ENCODE measurements at regions not wholly inside any gene's neighbourhood (a gene's known extent, or its start where the extent isn't known, plus 50 kb on each side); places are given as distances from the start of the nearest gene placed in this dataset.

DNA sequence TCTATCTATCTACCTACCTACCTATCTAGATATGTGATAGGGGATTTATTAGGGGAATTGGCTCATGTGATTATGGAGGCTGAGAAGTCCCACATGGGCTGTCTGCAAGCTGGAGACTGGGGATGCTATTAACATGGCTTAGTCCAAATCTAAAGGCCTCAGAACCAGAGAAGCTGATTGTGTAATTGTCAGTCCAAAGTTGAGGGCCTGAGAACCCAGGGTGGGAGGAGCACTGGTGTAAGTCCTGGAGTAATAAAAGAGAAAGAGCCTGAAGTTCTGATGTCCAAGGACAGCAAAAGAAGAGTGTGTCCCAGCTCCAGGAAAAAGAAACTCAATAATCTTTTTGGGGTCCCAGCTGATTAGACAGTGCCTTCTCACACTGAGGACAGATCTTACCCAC lies 98.5 kb upstream of the SEL1L start:
- intact Hi-C loops (cut with DNase I) = no loop called here
- H3K9me3 ChIP-seq = no peaks in the 10 kb centered on the region
- H3K27ac ChIP-seq = no peak overlapping the region
- no peak overlapping the region for H3K4me3 ChIP-seq
- H3K27me3 ChIP-seq = no peaks in the 10 kb centered on the region
- TF ChIP-seq EP300 (IDR thresholded peaks at IDR 0.05) = no peak
- TF ChIP-seq POLR2A (IDR thresholded peaks at IDR 0.05) = no peak
- TF ChIP-seq, protein P1, sequence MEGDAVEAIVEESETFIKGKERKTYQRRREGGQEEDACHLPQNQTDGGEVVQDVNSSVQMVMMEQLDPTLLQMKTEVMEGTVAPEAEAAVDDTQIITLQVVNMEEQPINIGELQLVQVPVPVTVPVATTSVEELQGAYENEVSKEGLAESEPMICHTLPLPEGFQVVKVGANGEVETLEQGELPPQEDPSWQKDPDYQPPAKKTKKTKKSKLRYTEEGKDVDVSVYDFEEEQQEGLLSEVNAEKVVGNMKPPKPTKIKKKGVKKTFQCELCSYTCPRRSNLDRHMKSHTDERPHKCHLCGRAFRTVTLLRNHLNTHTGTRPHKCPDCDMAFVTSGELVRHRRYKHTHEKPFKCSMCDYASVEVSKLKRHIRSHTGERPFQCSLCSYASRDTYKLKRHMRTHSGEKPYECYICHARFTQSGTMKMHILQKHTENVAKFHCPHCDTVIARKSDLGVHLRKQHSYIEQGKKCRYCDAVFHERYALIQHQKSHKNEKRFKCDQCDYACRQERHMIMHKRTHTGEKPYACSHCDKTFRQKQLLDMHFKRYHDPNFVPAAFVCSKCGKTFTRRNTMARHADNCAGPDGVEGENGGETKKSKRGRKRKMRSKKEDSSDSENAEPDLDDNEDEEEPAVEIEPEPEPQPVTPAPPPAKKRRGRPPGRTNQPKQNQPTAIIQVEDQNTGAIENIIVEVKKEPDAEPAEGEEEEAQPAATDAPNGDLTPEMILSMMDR (IDR thresholded peaks at IDR 0.05) = no peak
- no peak for TF ChIP-seq POLR2AphosphoS5 (IDR thresholded peaks at IDR 0.05)
- H3K4me1 ChIP-seq = no peaks in the 10 kb centered on the region
- DNase-seq = no peak
- no peaks in the 10 kb centered on the region for H3K36me3 ChIP-seq

DNA sequence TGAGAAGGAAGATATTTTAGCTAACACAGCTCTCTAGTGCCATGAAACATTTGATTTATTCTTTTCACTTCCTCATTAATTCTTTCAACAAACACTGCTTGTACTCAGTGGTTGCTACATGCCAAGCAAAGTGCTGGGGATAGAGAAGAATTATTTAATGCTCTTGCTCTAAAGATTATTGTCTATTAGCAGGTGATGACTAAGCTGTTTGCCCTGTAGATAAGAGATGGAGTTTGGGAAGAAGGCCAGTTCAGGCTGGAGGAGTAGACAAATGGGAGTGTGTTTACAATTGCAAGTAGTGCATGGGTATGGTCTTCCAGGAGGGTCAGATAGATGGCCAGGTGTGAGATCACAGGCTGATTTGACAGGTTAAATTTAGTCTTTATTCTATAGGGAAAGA lies 99.8 kb upstream of the SEL1L start:
- H3K9me3 ChIP-seq = no peaks in the 10 kb centered on the region
- H3K36me3 ChIP-seq = no peaks in the 10 kb centered on the region
- H3K27me3 ChIP-seq = no peaks in the 10 kb centered on the region
- no peak overlapping the region for H3K27ac ChIP-seq
- TF ChIP-seq, protein P1 (IDR thresholded peaks at IDR 0.05) = no peak
- no peak for TF ChIP-seq POLR2A (IDR thresholded peaks at IDR 0.05)
- no peak overlapping the region for H3K4me3 ChIP-seq
- DNase-seq = no peak
- intact Hi-C loops (cut with DNase I) = no loop called here
- no peaks in the 10 kb centered on the region for H3K4me1 ChIP-seq

DNA sequence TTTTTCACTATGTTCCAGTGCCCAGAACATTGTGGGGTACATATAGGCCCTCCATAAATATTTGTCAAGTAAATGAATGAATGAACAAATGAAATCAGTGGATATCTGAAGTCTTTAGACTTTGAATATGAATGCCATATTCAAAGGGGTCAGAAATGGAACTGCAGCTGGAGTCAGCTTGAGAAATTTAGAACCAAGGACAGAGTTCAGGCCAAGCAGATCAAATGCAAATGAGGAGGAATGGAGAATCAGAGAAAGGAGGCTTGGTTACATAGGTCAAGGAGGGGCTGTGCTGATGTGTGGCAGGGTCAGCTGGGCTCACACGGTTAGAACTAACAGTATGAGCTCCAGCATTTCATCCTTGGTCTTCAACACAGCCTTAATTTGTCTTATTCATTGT lies 104.0 kb upstream of the SEL1L start:
- Histone ChIP-seq H3K36me3 (no peaks in the 10 kb centered on the region), H3K27ac (no peak overlapping the region), H3K4me3 (no peak overlapping the region), H3K4me1 (no peaks in the 10 kb centered on the region), H3K9me3 (no peaks in the 10 kb centered on the region), H3K27me3 (no peaks in the 10 kb centered on the region)
- intact Hi-C loops (cut with DNase I) = no loop called here
- 23 to 71% methylated on average over 1 of the region's 1 CpG for WGBS, 2 donors
- no peak for DNase-seq
- TF ChIP-seq POLR2A (IDR thresholded peaks at IDR 0.05) (no peak), POLR2AphosphoS5 (IDR thresholded peaks at IDR 0.05) (no peak), EP300 (IDR thresholded peaks at IDR 0.05) (no peak)
- TF ChIP-seq, protein P1 (IDR thresholded peaks at IDR 0.05) = no peak

DNA sequence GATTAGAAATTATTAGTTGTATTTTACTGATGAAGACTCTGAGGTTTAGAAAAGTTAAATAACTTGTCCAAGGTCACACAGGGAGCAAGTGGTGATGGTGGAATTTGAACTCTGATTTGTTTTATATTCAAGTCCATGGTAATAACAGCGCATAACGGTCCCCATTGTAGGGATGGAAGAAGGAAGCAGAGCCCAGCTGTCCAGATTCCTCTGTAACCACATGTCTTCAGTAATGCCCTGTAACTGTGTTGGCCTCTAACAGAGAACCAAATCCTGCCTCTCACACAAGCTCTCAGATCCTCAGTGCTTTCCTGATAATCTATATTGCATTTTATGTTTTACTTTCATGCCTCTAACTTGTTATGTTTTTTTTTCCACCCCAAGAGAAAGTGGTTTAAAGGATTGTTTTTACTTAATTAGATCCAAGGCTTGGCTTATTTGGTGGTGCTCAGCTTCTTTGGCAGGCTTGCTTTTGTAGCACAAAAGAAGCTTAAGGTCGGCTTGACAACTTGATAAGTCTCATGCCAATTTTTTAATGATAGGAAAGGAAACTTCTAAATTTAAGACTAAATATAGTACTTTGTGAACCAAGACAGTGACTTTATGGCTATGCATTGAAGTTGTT lies 105.1 kb upstream of the SEL1L start:
- no peaks in the 10 kb centered on the region for H3K4me1 ChIP-seq
- DNase-seq = no peak
- no peaks in the 10 kb centered on the region for H3K27me3 ChIP-seq
- no peak overlapping the region for H3K4me3 ChIP-seq
- H3K27ac ChIP-seq = no peak overlapping the region
- 70 to 71% methylated on average over 3 of the region's 3 CpGs for WGBS, 2 donors
- intact Hi-C loops (cut with DNase I) = no loop called here
- TF ChIP-seq EP300 (IDR thresholded peaks at IDR 0.05) (no peak), POLR2AphosphoS5 (IDR thresholded peaks at IDR 0.05) (no peak), POLR2A (IDR thresholded peaks at IDR 0.05) (no peak)
- TF ChIP-seq, protein P1 (IDR thresholded peaks at IDR 0.05) = no peak
- H3K9me3 ChIP-seq = no peaks in the 10 kb centered on the region
- H3K36me3 ChIP-seq = no peaks in the 10 kb centered on the region

DNA sequence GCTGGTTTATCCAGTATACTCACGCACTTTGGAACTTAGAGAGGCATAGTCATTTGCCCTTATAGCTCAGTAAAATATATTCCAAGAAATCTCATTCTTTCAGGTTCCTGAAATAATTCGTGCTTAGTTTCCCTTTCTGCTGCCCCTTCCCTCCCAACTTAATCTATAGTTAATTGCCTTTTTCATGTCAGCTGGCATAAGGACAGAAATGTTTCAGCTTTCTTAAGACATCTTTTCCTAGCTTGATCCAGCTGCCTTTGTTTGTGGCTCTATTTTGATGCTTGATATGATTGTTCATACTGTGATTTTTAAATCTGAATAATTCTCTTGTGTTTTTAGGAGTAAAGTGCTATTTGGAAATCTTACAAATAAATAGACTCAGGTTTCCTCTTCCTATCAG lies 120.0 kb upstream of the SEL1L start:
- WGBS, 2 donors = 67 to 77% methylated on average over 2 of the region's 2 CpGs
- Histone ChIP-seq H3K9me3 (no peaks in the 10 kb centered on the region), H3K4me1 (no peaks in the 10 kb centered on the region), H3K27ac (no peak overlapping the region), H3K36me3 (no peaks in the 10 kb centered on the region), H3K27me3 (no peaks in the 10 kb centered on the region), H3K4me3 (no peak overlapping the region)
- intact Hi-C loops (cut with DNase I) = no loop called here
- no peak for DNase-seq
- TF ChIP-seq POLR2AphosphoS5 (IDR thresholded peaks at IDR 0.05) = no peak
- TF ChIP-seq POLR2A (IDR thresholded peaks at IDR 0.05) = no peak
- TF ChIP-seq, protein P1 (IDR thresholded peaks at IDR 0.05) = no peak
- TF ChIP-seq EP300 (IDR thresholded peaks at IDR 0.05) = no peak

Data from sigmoid colon (tissue), 6 donors.